Breast epithelium (tissue), 4 donors: ENCODE measurements at regions not wholly inside any gene's neighbourhood (a gene's known extent, or its start where the extent isn't known, plus 50 kb on each side); places are given as distances from the start of the nearest gene placed in this dataset.

Experiments
- DNase-seq, 2 donors: peaks; one replicate each; pipeline ENCODE4 v3.0.0-alpha.2; 2019; ENCODE audit warnings: low spot score in 2 of 2
- H3K27ac ChIP-seq, 2 donors: fragments of 200-600 bp; sonication (generic) in 1 of 2; one replicate each; pipeline ENCODE4 v1.5.1; 2016 to 2019; ENCODE audit warnings: mild to moderate bottlenecking in 1 of 2
- H3K27me3 ChIP-seq, 2 donors: fragments of 200-600 bp; sonication (generic) in 1 of 2; one replicate each; pipeline versions ENCODE4 v1.5.1 to v1.6.0; 2017 to 2019; ENCODE audit warnings: control low read depth in 1 of 2, mild to moderate bottlenecking in 1 of 2
- H3K36me3 ChIP-seq: fragments of 200-600 bp; one replicate; pipeline ENCODE4 v1.5.1; 2019
- H3K4me1 ChIP-seq, 2 donors: fragments of 200-600 bp; sonication (generic); one replicate each; pipeline ENCODE4 v1.5.1; 2016 to 2019; ENCODE audit warnings: control low read depth in 1 of 2
- H3K4me3 ChIP-seq, 3 donors: fragments of 200-600 bp; sonication (generic); 1 replicate in 2 of 3; 2 replicates in 1 of 3; pipeline ENCODE4 v1.5.1; 2016 to 2019; ENCODE audit warnings: mild to moderate bottlenecking in 3 of 3, moderate library complexity in 2 of 3
- H3K9me3 ChIP-seq, 2 donors: fragments of 200-600 bp; sonication (generic) in 1 of 2; one replicate each; pipeline ENCODE4 v1.5.1; 2016 to 2019; ENCODE audit warnings: control low read depth in 1 of 2
- POLR2A ChIP-seq: fragments of 450-650 bp; IDR thresholded peaks from one replicate; pipeline ENCODE4 v1.6.1; 2016; ENCODE audit warnings: antibody characterized with exemption, mild to moderate bottlenecking, moderate library complexity
- POLR2AphosphoS5 ChIP-seq, 3 donors: sonication (generic); formaldehyde crosslinking; IDR thresholded peaks; one replicate each; pipeline ENCODE4 v1.6.1; 2017; ENCODE audit warnings: antibody characterized with exemption in 3 of 3
- intact Hi-C: fragments of 100-400 bp; cut with DNase I; formaldehyde crosslinking; loops from one replicate; pipeline ENCODE4 v1.15.1; 2023; ENCODE audit warnings: low total_unique reads
- TF ChIP-seq, protein P1 (sequence below), 3 donors: fragments of 450-650 bp; IDR thresholded peaks; one replicate each; pipeline ENCODE4 v1.5.1; 2016 to 2017; ENCODE audit warnings: antibody characterized with exemption in 3 of 3, mild to moderate bottlenecking in 3 of 3, moderate library complexity in 3 of 3

DNA sequence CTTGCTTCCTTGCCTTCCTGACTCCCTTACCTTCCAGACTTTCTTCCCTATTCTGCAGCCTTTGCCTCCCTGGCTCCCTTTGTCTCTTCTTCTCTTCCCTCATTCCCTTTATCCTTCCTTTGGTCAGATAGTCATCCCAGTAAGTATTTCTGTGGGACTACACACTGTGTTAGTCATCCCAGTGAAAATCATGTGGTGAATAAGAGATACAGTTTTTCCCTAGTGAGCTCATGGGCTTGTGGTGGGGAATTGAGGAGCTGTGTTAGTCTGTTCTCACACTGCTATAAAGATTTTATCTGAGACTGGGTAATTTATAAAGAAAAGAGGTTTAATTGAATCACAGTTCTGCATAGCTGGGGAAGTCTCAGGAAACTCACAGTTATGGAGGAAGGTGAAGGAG, 109.8 kb upstream of the EDIL3 start:
- no peak overlapping the region for H3K4me3 ChIP-seq
- DNase-seq: no peak
- H3K27me3 ChIP-seq: no peaks in the 10 kb centered on the region
- no peak overlapping the region for H3K27ac ChIP-seq
- TF ChIP-seq POLR2A (no peak), POLR2AphosphoS5 (IDR thresholded peaks at IDR 0.05) (no peak)
- TF ChIP-seq, protein P1, sequence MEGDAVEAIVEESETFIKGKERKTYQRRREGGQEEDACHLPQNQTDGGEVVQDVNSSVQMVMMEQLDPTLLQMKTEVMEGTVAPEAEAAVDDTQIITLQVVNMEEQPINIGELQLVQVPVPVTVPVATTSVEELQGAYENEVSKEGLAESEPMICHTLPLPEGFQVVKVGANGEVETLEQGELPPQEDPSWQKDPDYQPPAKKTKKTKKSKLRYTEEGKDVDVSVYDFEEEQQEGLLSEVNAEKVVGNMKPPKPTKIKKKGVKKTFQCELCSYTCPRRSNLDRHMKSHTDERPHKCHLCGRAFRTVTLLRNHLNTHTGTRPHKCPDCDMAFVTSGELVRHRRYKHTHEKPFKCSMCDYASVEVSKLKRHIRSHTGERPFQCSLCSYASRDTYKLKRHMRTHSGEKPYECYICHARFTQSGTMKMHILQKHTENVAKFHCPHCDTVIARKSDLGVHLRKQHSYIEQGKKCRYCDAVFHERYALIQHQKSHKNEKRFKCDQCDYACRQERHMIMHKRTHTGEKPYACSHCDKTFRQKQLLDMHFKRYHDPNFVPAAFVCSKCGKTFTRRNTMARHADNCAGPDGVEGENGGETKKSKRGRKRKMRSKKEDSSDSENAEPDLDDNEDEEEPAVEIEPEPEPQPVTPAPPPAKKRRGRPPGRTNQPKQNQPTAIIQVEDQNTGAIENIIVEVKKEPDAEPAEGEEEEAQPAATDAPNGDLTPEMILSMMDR (IDR thresholded peaks at IDR 0.05): no peak
- H3K36me3 ChIP-seq: no peaks in the 10 kb centered on the region
- intact Hi-C loops: no loop called here
- H3K4me1 ChIP-seq: no peaks in the 10 kb centered on the region
- no peaks in the 10 kb centered on the region for H3K9me3 ChIP-seq

DNA sequence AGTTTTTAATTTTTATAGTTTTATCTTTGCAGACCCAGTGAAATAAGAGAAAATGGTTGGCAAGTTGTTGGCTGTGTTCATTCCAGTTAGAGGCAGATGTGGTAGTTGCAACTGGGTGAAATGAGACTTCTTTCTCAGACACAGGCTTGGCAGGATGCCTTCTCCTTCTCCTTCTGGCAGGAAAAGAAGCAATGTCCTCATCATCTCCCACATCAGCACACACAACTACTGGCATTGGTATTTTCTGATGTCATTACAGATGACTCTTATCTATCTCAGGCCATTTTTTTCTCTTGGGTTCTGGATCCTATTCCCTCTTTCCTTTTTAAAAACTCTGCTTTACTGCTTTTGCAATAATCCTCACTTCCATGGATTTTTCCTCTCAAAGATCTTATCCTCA, 103.3 kb upstream of the EDIL3 start:
- Histone ChIP-seq H3K27me3 (no peaks in the 10 kb centered on the region), H3K4me1 (no peaks in the 10 kb centered on the region), H3K9me3 (no peaks in the 10 kb centered on the region), H3K4me3 (no peak overlapping the region), H3K36me3 (no peaks in the 10 kb centered on the region), H3K27ac (no peak overlapping the region)
- TF ChIP-seq, protein P1 (IDR thresholded peaks at IDR 0.05): no peak
- TF ChIP-seq POLR2AphosphoS5 (IDR thresholded peaks at IDR 0.05): no peak
- TF ChIP-seq POLR2A: no peak
- DNase-seq: no peak
- intact Hi-C loops: no loop called here

DNA sequence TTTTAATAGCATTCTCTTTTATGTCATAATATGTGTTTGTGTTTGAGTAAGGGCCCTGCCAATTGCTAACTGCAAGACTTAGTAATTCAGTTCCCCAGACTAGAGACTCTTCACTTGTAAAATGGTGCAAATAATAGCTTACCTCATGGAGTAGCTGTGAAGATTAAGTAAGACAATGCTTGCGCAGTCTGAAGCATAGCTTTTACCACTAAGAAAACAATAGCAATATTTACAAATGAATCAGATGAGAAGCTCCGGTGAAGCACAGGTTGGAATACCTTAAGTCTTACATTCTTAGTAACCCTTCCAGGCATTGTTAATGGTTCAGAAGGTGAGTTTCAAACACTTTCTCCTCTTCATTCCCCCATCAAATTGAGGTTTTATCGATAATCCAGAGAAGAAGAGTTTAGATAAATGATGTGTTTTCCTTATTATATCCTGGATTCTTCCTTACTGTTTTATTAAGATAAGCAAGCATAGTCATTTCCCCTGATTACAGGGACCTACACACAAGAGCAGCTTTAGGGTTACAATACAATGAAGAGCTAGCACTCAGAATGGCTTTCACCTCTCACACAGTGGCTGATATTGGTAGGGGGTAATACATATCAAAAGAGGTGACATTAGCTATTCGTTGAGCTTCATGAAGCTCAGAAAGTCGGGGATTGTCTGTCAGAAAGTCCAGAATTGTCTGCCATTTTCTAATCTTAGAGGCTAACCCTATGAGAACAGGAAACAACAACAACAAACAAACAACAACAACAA, 96.4 kb upstream of the EDIL3 start:
- no peaks in the 10 kb centered on the region for H3K9me3 ChIP-seq
- intact Hi-C loops: no loop called here

DNA sequence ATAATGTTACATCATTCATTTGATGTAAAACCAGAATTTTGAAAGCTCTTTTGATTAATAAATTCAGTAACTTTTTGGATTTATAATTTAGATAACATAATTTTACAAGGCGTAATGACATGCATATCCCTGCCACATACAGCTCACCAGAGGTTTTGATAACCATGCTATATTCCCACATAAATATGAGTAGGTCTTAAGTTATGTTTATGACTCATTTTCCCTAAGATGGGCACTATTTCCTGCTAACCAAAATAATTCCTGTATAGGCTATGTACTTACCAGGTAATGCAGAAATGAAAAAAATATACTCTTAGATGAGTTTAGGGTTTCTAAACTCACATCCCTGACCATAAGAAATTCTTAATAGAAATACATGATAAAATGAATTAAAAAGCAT, 93.9 kb upstream of the EDIL3 start:
- Histone ChIP-seq H3K9me3 (no peaks in the 10 kb centered on the region), H3K27ac (no peak overlapping the region), H3K27me3 (no peaks in the 10 kb centered on the region), H3K4me1 (no peaks in the 10 kb centered on the region), H3K36me3 (no peaks in the 10 kb centered on the region), H3K4me3 (no peak overlapping the region)
- TF ChIP-seq POLR2AphosphoS5 (IDR thresholded peaks at IDR 0.05) (no peak), POLR2A (no peak)
- TF ChIP-seq, protein P1 (IDR thresholded peaks at IDR 0.05): no peak
- DNase-seq: no peak
- intact Hi-C loops: no loop called here

More for the DNA sequence above, 96.4 kb upstream of the EDIL3 start:
- no peak for DNase-seq
- no peak for TF ChIP-seq POLR2AphosphoS5 (IDR thresholded peaks at IDR 0.05)
- TF ChIP-seq, protein P1 (IDR thresholded peaks at IDR 0.05): no peak
- TF ChIP-seq POLR2A: no peak
- H3K36me3 ChIP-seq: no peaks in the 10 kb centered on the region
- no peak overlapping the region for H3K27ac ChIP-seq
- no peak overlapping the region for H3K4me3 ChIP-seq
- no peaks in the 10 kb centered on the region for H3K4me1 ChIP-seq
- H3K27me3 ChIP-seq: no peaks in the 10 kb centered on the region

DNA sequence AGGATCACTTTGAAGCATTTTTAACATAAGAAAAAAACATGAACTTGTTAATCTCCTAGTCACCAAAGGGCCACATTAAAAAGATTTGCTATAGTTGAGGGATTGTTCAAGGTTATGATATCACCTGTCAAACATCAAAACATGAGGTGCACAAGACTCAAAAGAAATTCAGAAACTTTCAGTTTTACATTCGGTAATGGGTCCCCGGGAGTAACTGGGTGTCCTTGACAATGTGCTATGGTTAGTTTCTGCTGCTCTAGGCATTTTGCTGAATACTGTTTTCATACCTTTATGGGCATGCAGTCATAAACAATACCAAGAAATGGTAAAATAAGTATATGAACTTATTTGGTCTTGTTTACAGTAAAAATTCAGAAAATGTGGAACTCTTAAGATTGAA, 92.8 kb upstream of the EDIL3 start:
- Histone ChIP-seq H3K27me3 (no peaks in the 10 kb centered on the region), H3K27ac (no peak overlapping the region), H3K9me3 (no peaks in the 10 kb centered on the region), H3K4me3 (no peak overlapping the region), H3K36me3 (no peaks in the 10 kb centered on the region), H3K4me1 (no peaks in the 10 kb centered on the region)
- no peak for TF ChIP-seq POLR2AphosphoS5 (IDR thresholded peaks at IDR 0.05)
- DNase-seq: no peak
- intact Hi-C loops: no loop called here
